Neural cell (in vitro differentiated cells): ENCODE measurements at regions not wholly inside any gene's neighbourhood (a gene's known extent, or its start where the extent isn't known, plus 50 kb on each side); places are given as distances from the start of the nearest gene placed in this dataset.
A peak's percentile ranks its signal among the peaks of the same experiment; 100 is the strongest.

Source experiments
- H2AFZ ChIP-seq: fragments of 200-600, 300-800 bp; sonication (generic), shearing (Covaris generic); 2 replicates; pipeline ENCODE4 v1.6.0; 2014; ENCODE audit warnings: low read depth, mild to moderate bottlenecking, antibody characterized with exemption, low read length, moderate library complexity
- H3F3A ChIP-seq: fragments of 200-600 bp; shearing (Covaris generic); 2 replicates; pipeline ENCODE4 v1.6.1; 2016; ENCODE audit warnings: mild to moderate bottlenecking, moderate library complexity, mixed read lengths, antibody characterized with exemption, low read length; ENCODE audit not compliant: insufficient read depth, poor library complexity, severe bottlenecking
- H3K27ac ChIP-seq: fragments of 200-600, 300-800 bp; sonication (generic), shearing (Covaris generic); 2 replicates; pipeline ENCODE4 v1.5.1; 2014; ENCODE audit warnings: mild to moderate bottlenecking, low read length, moderate library complexity
- H3K27me3 ChIP-seq: fragments of 300-800, 200-600 bp; sonication (generic), shearing (Covaris generic); 2 replicates; pipeline ENCODE4 v1.6.0; 2014; ENCODE audit warnings: mild to moderate bottlenecking, low read depth, low read length, moderate library complexity; ENCODE audit not compliant: insufficient read depth
- H3K36me3 ChIP-seq: fragments of 300-800, 200-600 bp; sonication (generic), shearing (Covaris generic); 2 replicates; pipeline ENCODE4 v1.5.1; 2014; ENCODE audit warnings: mild to moderate bottlenecking, antibody characterized with exemption, low read length, moderate library complexity; ENCODE audit not compliant: insufficient read depth
- H3K4me2 ChIP-seq: fragments of 300-800, 200-600 bp; sonication (generic), shearing (Covaris generic); 2 replicates; pipeline ENCODE4 v1.6.0; 2014; ENCODE audit warnings: mild to moderate bottlenecking, low read length
- H3K4me3 ChIP-seq: fragments of 300-800, 200-600 bp; sonication (generic), shearing (Covaris generic); 2 replicates; pipeline ENCODE4 v1.5.1; 2014; ENCODE audit warnings: mild to moderate bottlenecking, low read length, moderate library complexity
- H3K79me2 ChIP-seq: fragments of 200-600 bp; shearing (Covaris generic); replicated peaks from 2 replicates; pipeline ENCODE4 v1.6.0; 2014; ENCODE audit warnings: mild to moderate bottlenecking, low read length, moderate library complexity; ENCODE audit not compliant: insufficient read depth
- H3K9ac ChIP-seq: fragments of 300-800, 200-600 bp; sonication (generic), shearing (Covaris generic); 2 replicates; pipeline ENCODE4 v1.6.1; 2016; ENCODE audit warnings: mild to moderate bottlenecking, low read length, mixed read lengths
- H3K9me2 ChIP-seq: fragments of 200-600 bp; shearing (Covaris generic); 2 replicates; pipeline ENCODE4 v1.6.1; 2016; ENCODE audit warnings: mild to moderate bottlenecking, low read length, mixed read lengths; ENCODE audit not compliant: insufficient read depth
- H3K9me3 ChIP-seq: fragments of 200-600, 300-800 bp; sonication (generic), shearing (Covaris generic); 2 replicates; pipeline ENCODE4 v1.6.1; 2016; ENCODE audit warnings: mild to moderate bottlenecking, mixed run types, low read length, moderate library complexity, mixed read lengths
- H4K20me1 ChIP-seq: fragments of 200-600 bp; shearing (Covaris generic); 2 replicates; pipeline ENCODE4 v1.6.1; 2016; ENCODE audit warnings: mild to moderate bottlenecking, mixed run types; ENCODE audit not compliant: insufficient read depth
- EZH2 ChIP-seq: fragments of 200-600, 300-800 bp; shearing (Covaris generic), sonication (generic); IDR thresholded peaks from 2 replicates; pipeline ENCODE4 v1.6.1; 2014; ENCODE audit warnings: antibody characterized with exemption, low read length, borderline replicate concordance, mild to moderate bottlenecking; ENCODE audit not compliant: insufficient read depth, poor library complexity, severe bottlenecking
- MXI1 ChIP-seq: fragments of 450-650 bp; conservative IDR thresholded peaks from 2 replicates; pipeline ENCODE4 v1.6.1; 2014; ENCODE audit warnings: antibody characterized with exemption, mild to moderate bottlenecking; ENCODE audit not compliant: poor library complexity, severe bottlenecking
- POLR2AphosphoS5 ChIP-seq: IDR thresholded peaks from 2 replicates; pipeline ENCODE4 v1.6.1; 2012
- RAD21 ChIP-seq: fragments of 450-650 bp; conservative IDR thresholded peaks from 2 replicates; pipeline ENCODE4 v1.6.1; 2014; ENCODE audit warnings: antibody characterized with exemption, mild to moderate bottlenecking, moderate library complexity
- SMC3 ChIP-seq: fragments of 450-650 bp; conservative IDR thresholded peaks from 2 replicates; pipeline ENCODE4 v1.6.1; 2014; ENCODE audit warnings: antibody characterized with exemption, mild to moderate bottlenecking, moderate library complexity; ENCODE audit not compliant: poor library complexity
- TAF1 ChIP-seq: IDR thresholded peaks from 2 replicates; pipeline ENCODE4 v1.6.1; 2012; ENCODE audit warnings: low read depth
- TF ChIP-seq, protein P1 (sequence below): IDR thresholded peaks from 2 replicates; pipeline ENCODE4 v1.6.1; 2012; ENCODE audit warnings: borderline replicate concordance
- TF ChIP-seq, protein P2 (sequence below): fragments of 450-650 bp; IDR thresholded peaks from 2 replicates; pipeline ENCODE4 v1.5.1; 2014; ENCODE audit warnings: antibody characterized with exemption, mild to moderate bottlenecking, moderate library complexity; ENCODE audit not compliant: poor library complexity, severe bottlenecking

DNA sequence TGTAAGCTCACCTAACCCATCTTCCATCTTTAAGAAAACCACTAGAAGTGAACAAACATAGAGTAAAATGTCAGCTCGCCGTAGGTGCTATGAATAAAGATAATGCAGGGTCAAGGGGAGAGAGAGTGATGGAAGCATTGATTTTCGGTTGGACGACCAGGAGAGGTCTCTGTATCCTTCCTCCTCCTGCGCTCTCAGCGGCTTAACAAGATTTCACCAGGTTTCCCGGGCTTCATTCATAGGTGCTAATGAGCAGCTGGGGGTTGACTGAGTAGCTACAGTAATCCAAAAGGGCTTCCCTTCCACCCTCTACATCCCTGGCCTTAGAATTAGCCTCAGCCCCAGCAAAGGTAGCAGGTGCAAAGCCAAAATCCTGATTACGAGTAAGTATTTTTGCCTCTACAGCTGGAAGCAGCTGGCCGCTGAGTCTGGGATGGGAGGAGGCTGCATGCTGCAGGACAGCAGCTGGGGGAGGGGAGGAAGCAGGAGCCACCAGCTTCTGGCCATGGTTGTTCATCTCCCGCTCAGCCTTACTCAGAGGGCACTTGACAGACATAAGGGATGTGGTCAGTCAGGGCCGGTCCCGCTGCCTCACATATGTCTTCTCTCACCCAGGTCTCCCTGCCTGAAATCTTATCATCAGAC is 112.0 kb upstream of the IL12B start:
- Histone ChIP-seq H3K4me2 (no peak overlapping the region), H3K27me3 (no peaks in the 10 kb centered on the region), H3K36me3 (no peaks in the 10 kb centered on the region), H3K9me2 (no peaks in the 10 kb centered on the region), H4K20me1 (no peaks in the 10 kb centered on the region), H3F3A (no peaks in the 10 kb centered on the region), H2AFZ (no peak overlapping the region), H3K79me2 (no peaks in the 10 kb centered on the region), H3K27ac (no peak overlapping the region), H3K9me3 (no peaks in the 10 kb centered on the region), H3K4me3 (no peak overlapping the region), H3K9ac (no peak overlapping the region)
- TF ChIP-seq POLR2AphosphoS5 (no peak), SMC3 (no peak), RAD21 (no peak), TAF1 (no peak), EZH2 (no peak), MXI1 (no peak)
- TF ChIP-seq, protein P1, sequence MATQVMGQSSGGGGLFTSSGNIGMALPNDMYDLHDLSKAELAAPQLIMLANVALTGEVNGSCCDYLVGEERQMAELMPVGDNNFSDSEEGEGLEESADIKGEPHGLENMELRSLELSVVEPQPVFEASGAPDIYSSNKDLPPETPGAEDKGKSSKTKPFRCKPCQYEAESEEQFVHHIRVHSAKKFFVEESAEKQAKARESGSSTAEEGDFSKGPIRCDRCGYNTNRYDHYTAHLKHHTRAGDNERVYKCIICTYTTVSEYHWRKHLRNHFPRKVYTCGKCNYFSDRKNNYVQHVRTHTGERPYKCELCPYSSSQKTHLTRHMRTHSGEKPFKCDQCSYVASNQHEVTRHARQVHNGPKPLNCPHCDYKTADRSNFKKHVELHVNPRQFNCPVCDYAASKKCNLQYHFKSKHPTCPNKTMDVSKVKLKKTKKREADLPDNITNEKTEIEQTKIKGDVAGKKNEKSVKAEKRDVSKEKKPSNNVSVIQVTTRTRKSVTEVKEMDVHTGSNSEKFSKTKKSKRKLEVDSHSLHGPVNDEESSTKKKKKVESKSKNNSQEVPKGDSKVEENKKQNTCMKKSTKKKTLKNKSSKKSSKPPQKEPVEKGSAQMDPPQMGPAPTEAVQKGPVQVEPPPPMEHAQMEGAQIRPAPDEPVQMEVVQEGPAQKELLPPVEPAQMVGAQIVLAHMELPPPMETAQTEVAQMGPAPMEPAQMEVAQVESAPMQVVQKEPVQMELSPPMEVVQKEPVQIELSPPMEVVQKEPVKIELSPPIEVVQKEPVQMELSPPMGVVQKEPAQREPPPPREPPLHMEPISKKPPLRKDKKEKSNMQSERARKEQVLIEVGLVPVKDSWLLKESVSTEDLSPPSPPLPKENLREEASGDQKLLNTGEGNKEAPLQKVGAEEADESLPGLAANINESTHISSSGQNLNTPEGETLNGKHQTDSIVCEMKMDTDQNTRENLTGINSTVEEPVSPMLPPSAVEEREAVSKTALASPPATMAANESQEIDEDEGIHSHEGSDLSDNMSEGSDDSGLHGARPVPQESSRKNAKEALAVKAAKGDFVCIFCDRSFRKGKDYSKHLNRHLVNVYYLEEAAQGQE: no peak
- TF ChIP-seq, protein P2, sequence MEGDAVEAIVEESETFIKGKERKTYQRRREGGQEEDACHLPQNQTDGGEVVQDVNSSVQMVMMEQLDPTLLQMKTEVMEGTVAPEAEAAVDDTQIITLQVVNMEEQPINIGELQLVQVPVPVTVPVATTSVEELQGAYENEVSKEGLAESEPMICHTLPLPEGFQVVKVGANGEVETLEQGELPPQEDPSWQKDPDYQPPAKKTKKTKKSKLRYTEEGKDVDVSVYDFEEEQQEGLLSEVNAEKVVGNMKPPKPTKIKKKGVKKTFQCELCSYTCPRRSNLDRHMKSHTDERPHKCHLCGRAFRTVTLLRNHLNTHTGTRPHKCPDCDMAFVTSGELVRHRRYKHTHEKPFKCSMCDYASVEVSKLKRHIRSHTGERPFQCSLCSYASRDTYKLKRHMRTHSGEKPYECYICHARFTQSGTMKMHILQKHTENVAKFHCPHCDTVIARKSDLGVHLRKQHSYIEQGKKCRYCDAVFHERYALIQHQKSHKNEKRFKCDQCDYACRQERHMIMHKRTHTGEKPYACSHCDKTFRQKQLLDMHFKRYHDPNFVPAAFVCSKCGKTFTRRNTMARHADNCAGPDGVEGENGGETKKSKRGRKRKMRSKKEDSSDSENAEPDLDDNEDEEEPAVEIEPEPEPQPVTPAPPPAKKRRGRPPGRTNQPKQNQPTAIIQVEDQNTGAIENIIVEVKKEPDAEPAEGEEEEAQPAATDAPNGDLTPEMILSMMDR: no peak

DNA sequence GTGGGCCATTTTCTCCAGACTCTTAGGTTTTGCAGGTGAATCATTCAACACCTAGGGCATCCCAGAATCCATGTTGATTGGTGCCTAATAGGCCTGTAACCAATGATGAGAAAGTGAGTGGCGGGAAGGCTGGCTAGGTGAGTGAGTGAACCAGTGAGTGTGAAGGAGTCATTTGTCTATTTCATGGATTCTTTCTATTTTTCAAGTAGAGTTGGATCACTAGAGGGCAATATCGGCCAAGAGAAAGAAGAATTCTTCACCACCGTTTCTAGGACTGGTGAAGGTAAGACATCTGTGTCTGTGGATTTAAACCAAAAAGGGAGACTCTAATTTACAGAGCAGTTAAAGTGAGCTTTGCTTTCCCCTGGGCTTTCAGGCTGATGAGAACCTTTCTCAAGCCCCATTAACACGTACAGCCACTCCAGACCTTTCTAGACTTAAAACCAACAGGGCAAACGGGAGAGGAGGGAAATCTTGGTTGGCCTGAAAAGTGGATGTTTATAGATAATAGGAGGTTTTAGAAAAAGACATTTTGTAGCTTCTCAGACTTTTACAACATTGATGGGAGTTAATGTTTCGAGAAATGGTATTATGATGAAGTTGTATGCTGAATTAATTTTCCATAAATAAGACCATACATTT is 114.3 kb upstream of the IL12B start:
- H2AFZ ChIP-seq: no peak overlapping the region
- TF ChIP-seq, protein P2: peak; percentile 87
- TF ChIP-seq RAD21 (peak; percentile 95), MXI1 (no peak), SMC3 (peak; percentile 96), POLR2AphosphoS5 (no peak), EZH2 (no peak)
- no peaks in the 10 kb centered on the region for H3K27me3 ChIP-seq
- no peaks in the 10 kb centered on the region for H3K9me2 ChIP-seq
- no peak overlapping the region for H3K4me3 ChIP-seq
- H3K9me3 ChIP-seq: no peaks in the 10 kb centered on the region
- no peaks in the 10 kb centered on the region for H4K20me1 ChIP-seq
- H3K9ac ChIP-seq: no peak overlapping the region
- H3F3A ChIP-seq: no peaks in the 10 kb centered on the region
- H3K27ac ChIP-seq: no peak overlapping the region
- no peaks in the 10 kb centered on the region for H3K79me2 ChIP-seq
- no peaks in the 10 kb centered on the region for H3K36me3 ChIP-seq
- H3K4me2 ChIP-seq: no peak overlapping the region
